Tibial nerve (tissue), 4 donors: ENCODE measurements at regions not wholly inside any gene's neighbourhood (a gene's known extent, or its start where the extent isn't known, plus 50 kb on each side); places are given as distances from the start of the nearest gene placed in this dataset.
"Not testable (repeated sequence)": the region's sequence is repeated elsewhere in the genome, so short reads cannot be mapped to it uniquely, and the experiment has no call there.

Experiments
- DNase-seq, 2 donors: peaks; one replicate each; pipeline ENCODE4 v3.0.0-alpha.2; 2019; ENCODE audit warnings: low spot score in 2 of 2
- H3K27ac ChIP-seq, 4 donors: fragments of 200-600 bp; sonication (generic) in 3 of 4; one replicate each; pipeline ENCODE4 v1.5.1; 2017 to 2019; ENCODE audit warnings: mild to moderate bottlenecking in 1 of 4
- H3K27me3 ChIP-seq, 2 donors: fragments of 200-600 bp; sonication (generic) in 1 of 2; one replicate each; pipeline versions ENCODE4 v1.5.1 to v1.6.0; 2017 to 2019
- H3K36me3 ChIP-seq, 3 donors: fragments of 200-600 bp; sonication (generic); one replicate each; pipeline ENCODE4 v1.5.1; 2018 to 2019
- H3K4me1 ChIP-seq, 4 donors: fragments of 200-600 bp; sonication (generic) in 3 of 4; one replicate each; pipeline ENCODE4 v1.5.1; 2017 to 2019
- H3K4me3 ChIP-seq, 4 donors: fragments of 200-600 bp; sonication (generic) in 3 of 4; one replicate each; pipeline ENCODE4 v1.5.1; 2017 to 2019; ENCODE audit warnings: mild to moderate bottlenecking in 1 of 4, moderate library complexity in 1 of 4
- H3K9me3 ChIP-seq, 4 donors: fragments of 200-600 bp; sonication (generic) in 3 of 4; one replicate each; pipeline ENCODE4 v1.5.1; 2017 to 2019
- CTCF ChIP-seq, 5 experiments: fragments of 200-600 bp in 3 of 5; fragments of 450-650 bp in 2 of 5; sonication (generic) in 3 of 5; IDR thresholded peaks; one replicate each; pipeline ENCODE4 v1.5.1; 2016 to 2019; ENCODE audit warnings: antibody characterized with exemption in 5 of 5, mild to moderate bottlenecking in 3 of 5, moderate library complexity in 2 of 5
- EP300 ChIP-seq, 2 donors: sonication (generic); formaldehyde crosslinking; IDR thresholded peaks; one replicate each; pipeline ENCODE4 v1.6.1; 2017; ENCODE audit warnings: antibody characterized with exemption in 2 of 2, mild to moderate bottlenecking in 1 of 2
- POLR2A ChIP-seq, 2 donors: fragments of 450-650 bp; IDR thresholded peaks; one replicate each; pipeline ENCODE4 v1.6.1; 2017; ENCODE audit warnings: antibody characterized with exemption in 2 of 2, mild to moderate bottlenecking in 2 of 2, moderate library complexity in 2 of 2
- WGBS, 2 donors: methylation state at CpG; one replicate each; pipeline ENCODE4 v1.1.5; 2018; 5-methylcytosine and 5-hydroxymethylcytosine counted together

DNA sequence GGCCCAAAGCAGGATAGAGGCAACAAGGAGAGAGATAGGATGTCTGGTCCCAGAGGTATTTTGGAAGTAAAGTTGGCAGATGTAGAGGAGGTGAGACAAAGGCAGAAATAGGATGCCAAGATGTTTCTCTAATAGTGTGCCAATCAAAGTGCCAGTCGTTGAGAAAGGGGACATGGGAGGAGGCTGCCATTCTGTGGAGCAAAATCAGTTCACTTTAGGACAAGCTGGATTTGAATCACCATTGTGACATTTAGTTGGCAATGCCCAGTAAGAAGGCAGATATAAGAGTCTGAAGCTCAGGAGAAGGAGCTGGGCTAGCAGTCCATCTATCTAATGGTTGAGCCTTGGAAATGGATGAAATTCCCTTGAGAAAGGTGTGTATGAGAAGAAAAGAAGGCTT lies 53.8 kb downstream of the ADRB2 start:
- Histone ChIP-seq H3K27me3 (no peaks in the 10 kb centered on the region), H3K9me3 (no peaks in the 10 kb centered on the region), H3K4me1 (peaks cover 0 to 3% (median 0%) of the 10 kb centered on the region in 4 donors), H3K4me3 (no peak overlapping the region), H3K27ac (no peak overlapping the region), H3K36me3 (no peaks in the 10 kb centered on the region)
- no peak for DNase-seq
- WGBS, 2 donors: 80% methylated on average over 1 of the region's 1 CpG
- TF ChIP-seq EP300 (IDR thresholded peaks at IDR 0.05): no peak
- TF ChIP-seq POLR2A (IDR thresholded peaks at IDR 0.05): no peak
- TF ChIP-seq CTCF (IDR thresholded peaks at IDR 0.05): no peak

- no peaks in the 10 kb centered on the region for H3K9me3 ChIP-seq
- TF ChIP-seq EP300 (IDR thresholded peaks at IDR 0.05) (no peak), CTCF (IDR thresholded peaks at IDR 0.05) (no peak), POLR2A (IDR thresholded peaks at IDR 0.05) (no peak)
- H3K36me3 ChIP-seq: no peaks in the 10 kb centered on the region
- H3K4me3 ChIP-seq: no peak overlapping the region
- no peaks in the 10 kb centered on the region for H3K4me1 ChIP-seq
- WGBS, 2 donors: 86% methylated on average over 2 of the region's 2 CpGs
- H3K27me3 ChIP-seq: no peaks in the 10 kb centered on the region
- no peak for DNase-seq
- no peak overlapping the region for H3K27ac ChIP-seq
Observed at GRCh38 chr5:148880696-148881095, 54.3 kb downstream of the ADRB2 start.

DNA sequence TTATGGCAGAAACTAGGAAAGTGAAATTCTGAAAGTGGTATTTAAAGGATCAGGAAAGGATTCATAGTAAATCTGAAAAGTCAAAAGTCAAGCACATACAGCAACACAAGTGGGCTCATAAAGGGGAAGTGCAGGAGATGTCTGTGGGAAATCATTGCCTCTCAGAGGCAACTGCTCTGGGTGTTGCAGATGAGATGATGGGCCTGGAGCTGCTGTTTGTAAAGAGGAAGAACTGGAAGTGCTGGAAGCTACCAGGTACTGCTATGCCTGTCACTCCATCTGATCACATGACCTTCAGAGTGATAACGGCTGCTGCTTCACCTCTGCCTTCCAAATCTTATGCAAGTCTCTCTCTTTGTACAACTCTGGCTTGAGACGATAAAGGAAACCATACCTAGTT lies 55.9 kb downstream of the ADRB2 start:
- 56 to 74% methylated on average over 2 of the region's 2 CpGs for WGBS, 2 donors
- Histone ChIP-seq H3K9me3 (no peaks in the 10 kb centered on the region), H3K36me3 (no peaks in the 10 kb centered on the region), H3K4me3 (no peak overlapping the region), H3K27ac (no peak overlapping the region), H3K27me3 (no peaks in the 10 kb centered on the region), H3K4me1 (no peaks in the 10 kb centered on the region)
- no peak for DNase-seq
- no peak for TF ChIP-seq CTCF (IDR thresholded peaks at IDR 0.05)
- no peak for TF ChIP-seq POLR2A (IDR thresholded peaks at IDR 0.05)
- TF ChIP-seq EP300 (IDR thresholded peaks at IDR 0.05): no peak

DNA sequence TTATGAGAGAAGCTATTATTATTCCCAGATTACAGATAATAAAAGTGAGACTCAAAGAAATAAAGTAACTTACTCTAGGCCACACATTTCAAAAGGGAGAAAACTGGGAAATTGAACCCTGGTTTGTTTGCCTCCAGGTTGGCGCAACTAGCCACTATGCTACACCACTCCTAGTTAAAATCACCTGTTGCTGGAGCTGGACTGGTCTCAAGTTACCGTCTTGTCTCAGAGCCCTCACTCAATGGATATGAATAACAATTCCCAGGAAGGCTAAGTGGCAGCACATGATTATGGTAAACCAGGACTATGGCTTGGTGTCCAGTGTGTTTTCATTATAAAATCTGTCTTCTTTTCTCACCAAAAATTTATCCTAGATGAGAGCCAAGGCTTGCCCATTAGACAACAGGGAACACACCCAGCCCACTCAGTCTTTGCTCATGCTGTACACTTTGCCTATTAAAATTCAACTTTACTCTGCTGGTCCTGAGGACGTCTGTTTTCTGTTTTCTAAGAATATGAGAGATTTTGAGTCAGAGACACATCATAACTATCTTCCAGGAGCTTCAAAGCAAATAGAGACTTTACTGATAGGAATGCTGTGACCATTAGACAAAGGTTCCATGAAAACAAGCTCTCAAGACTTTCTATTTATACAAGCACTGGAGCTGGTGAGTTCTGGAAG lies 58.1 kb downstream of the ADRB2 start:
- H3K36me3 ChIP-seq: no peaks in the 10 kb centered on the region
- no peak overlapping the region for H3K4me3 ChIP-seq
- 75 to 87% methylated on average over 3 of the region's 3 CpGs for WGBS, 2 donors
- no peak for TF ChIP-seq POLR2A (IDR thresholded peaks at IDR 0.05)
- no peak for TF ChIP-seq CTCF (IDR thresholded peaks at IDR 0.05)
- TF ChIP-seq EP300 (IDR thresholded peaks at IDR 0.05): no peak
- no peaks in the 10 kb centered on the region for H3K9me3 ChIP-seq
- no peaks in the 10 kb centered on the region for H3K27me3 ChIP-seq
- H3K27ac ChIP-seq: no peak overlapping the region
- DNase-seq: no peak
- H3K4me1 ChIP-seq: no peaks in the 10 kb centered on the region

- H3K27me3 ChIP-seq: no peaks in the 10 kb centered on the region
- TF ChIP-seq CTCF (IDR thresholded peaks at IDR 0.05) (no peak), POLR2A (IDR thresholded peaks at IDR 0.05) (no peak), EP300 (IDR thresholded peaks at IDR 0.05) (no peak)
- H3K9me3 ChIP-seq: peaks cover 0 to 4% (median 0%) of the 10 kb centered on the region in 4 donors
- no peaks in the 10 kb centered on the region for H3K4me1 ChIP-seq
- no peaks in the 10 kb centered on the region for H3K36me3 ChIP-seq
- no peak for DNase-seq
- H3K27ac ChIP-seq: no peak overlapping the region
- no peak overlapping the region for H3K4me3 ChIP-seq
Observed at GRCh38 chr5:148887123-148887881, 60.9 kb downstream of the ADRB2 start.

DNA sequence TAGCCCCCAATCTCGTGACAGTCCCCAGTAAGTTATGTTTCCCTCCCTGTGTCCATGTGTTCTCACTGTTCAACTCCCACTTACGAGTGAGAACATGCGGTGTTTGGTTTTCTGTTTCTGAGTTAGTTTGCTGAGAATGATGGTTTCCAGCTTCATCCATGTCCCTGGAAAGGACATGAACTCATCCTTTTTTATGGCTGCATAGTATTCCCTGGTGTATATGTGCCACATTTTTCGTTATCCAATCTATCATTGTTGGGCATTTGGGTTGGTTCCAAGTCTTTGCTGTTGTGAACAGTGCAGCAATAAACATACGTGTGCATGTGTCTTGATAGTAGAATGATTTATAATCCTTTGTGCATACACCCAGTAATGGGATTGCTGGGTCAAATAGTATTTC lies 63.5 kb downstream of the ADRB2 start:
- DNase-seq, H3K4me3 ChIP-seq, H3K27me3 ChIP-seq, H3K27ac ChIP-seq, H3K4me1 ChIP-seq, H3K36me3 ChIP-seq: not testable (repeated sequence)
- H3K9me3 ChIP-seq: peaks cover 0 to 19% (median 3%) of the 10 kb centered on the region in 4 donors
- WGBS, 2 donors: 82 to 93% methylated on average over 5 of the region's 5 CpGs

DNA sequence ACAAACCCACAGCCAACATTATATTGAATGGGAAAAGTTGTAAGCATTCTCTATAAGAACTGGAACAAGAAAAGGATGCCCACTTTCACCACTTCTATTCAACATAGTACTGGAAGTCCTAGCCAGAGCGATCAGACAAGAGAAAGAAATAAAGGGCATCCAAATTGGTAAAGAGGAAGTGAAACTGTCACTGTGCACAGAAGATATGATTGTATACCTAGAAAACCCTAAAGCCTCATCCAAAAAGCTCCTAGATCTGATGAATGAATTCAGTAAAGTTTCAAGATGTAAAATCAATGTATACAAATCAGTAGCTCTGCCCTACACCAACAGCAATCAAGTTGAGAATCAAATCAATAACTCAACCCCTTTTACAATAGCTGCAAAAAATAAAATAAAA lies 69.0 kb downstream of the ADRB2 start:
- peaks cover 0 to 19% (median 3%) of the 10 kb centered on the region in 4 donors for H3K9me3 ChIP-seq
- WGBS, 2 donors: 85 to 88% methylated on average over 1 of the region's 1 CpG
- not testable (repeated sequence) for H3K36me3 ChIP-seq, H3K4me1 ChIP-seq, H3K27me3 ChIP-seq, DNase-seq, H3K4me3 ChIP-seq, H3K27ac ChIP-seq
